GM12865 (cell line): ENCODE measurements at regions not wholly inside any gene's neighbourhood (a gene's known extent, or its start where the extent isn't known, plus 50 kb on each side); places are given as distances from the start of the nearest gene placed in this dataset.

ENCODE experiments used
- DNase-seq: peaks from one replicate; pipeline ENCODE4 v3.0.0; 2010; ENCODE audit warnings: low read depth
- H3K4me3 ChIP-seq: 2 replicates; pipeline ENCODE4 v1.5.1; 2011; ENCODE audit warnings: mild to moderate bottlenecking, low read depth, low read length, control low read depth
- TF ChIP-seq, protein P1 (sequence below): IDR thresholded peaks from 2 replicates; pipeline ENCODE4 v1.5.1; 2011; ENCODE audit warnings: low read length, control low read depth, low read depth, inconsistent platforms; ENCODE audit not compliant: insufficient read depth; ENCODE audit errors: missing control alignments

DNA sequence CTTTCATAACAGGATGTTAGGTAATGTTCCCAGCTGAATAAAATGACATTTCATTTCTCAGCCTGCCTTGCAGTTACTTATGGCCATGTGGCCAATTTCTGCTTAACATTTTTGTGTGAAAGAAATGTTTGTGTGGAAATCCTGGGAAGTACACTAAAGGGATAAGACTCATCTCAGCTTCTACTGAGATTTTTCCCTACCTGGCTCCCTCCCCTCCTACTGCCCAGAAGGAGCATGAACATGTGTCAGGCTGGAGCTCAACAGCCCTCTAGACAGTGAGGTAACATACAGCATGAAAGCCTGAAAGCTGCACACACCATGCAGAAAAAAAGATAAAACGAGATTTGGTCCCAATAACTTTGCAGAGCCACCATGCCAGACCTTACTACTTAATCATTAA, 288.4 kb upstream of the COX7C start:
- H3K4me3 ChIP-seq: no peak overlapping the region
- TF ChIP-seq, protein P1, sequence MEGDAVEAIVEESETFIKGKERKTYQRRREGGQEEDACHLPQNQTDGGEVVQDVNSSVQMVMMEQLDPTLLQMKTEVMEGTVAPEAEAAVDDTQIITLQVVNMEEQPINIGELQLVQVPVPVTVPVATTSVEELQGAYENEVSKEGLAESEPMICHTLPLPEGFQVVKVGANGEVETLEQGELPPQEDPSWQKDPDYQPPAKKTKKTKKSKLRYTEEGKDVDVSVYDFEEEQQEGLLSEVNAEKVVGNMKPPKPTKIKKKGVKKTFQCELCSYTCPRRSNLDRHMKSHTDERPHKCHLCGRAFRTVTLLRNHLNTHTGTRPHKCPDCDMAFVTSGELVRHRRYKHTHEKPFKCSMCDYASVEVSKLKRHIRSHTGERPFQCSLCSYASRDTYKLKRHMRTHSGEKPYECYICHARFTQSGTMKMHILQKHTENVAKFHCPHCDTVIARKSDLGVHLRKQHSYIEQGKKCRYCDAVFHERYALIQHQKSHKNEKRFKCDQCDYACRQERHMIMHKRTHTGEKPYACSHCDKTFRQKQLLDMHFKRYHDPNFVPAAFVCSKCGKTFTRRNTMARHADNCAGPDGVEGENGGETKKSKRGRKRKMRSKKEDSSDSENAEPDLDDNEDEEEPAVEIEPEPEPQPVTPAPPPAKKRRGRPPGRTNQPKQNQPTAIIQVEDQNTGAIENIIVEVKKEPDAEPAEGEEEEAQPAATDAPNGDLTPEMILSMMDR: no peak
- DNase-seq: no peak

DNA sequence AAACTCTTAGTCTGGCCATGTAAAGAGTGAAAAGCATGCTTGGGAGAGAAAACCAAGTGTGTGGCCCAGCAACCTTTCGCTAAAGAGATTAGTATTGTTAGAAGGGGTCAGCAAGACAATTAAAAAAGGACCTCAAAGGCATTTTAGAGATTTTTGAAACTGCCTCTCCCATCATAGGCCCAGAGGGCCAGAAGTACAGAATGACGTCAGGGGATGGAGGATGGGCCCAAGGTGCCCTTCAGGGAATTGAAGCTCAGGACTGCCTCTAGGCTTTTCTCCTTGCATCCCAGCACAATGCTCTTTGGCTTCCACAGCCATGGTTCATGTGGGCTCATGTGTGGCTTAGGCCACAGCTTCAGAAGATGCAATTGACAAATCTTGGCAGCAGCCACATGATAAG, 287.0 kb upstream of the COX7C start:
- H3K4me3 ChIP-seq: no peak overlapping the region
- TF ChIP-seq, protein P1: no peak
- no peak for DNase-seq

DNA sequence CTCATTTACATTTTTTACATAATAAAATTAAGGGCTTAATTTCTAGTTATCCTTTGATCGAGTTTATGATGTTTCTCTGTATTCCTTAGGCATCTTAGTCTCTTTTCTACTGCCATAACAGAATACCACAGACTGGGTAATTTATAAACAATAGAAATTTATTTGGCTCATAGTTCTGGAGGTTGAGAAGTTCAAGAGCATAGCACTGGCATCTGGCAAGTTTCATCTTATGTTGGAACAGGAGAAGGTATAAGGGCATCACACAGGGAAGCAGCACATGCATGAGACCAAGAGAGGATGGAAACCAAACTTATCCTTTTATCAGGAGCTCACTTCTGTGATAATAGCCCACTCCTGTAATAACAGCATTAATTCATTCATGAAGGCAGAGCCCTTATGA, 284.9 kb upstream of the COX7C start:
- TF ChIP-seq, protein P1: no peak
- H3K4me3 ChIP-seq: no peak overlapping the region
- no peak for DNase-seq

DNA sequence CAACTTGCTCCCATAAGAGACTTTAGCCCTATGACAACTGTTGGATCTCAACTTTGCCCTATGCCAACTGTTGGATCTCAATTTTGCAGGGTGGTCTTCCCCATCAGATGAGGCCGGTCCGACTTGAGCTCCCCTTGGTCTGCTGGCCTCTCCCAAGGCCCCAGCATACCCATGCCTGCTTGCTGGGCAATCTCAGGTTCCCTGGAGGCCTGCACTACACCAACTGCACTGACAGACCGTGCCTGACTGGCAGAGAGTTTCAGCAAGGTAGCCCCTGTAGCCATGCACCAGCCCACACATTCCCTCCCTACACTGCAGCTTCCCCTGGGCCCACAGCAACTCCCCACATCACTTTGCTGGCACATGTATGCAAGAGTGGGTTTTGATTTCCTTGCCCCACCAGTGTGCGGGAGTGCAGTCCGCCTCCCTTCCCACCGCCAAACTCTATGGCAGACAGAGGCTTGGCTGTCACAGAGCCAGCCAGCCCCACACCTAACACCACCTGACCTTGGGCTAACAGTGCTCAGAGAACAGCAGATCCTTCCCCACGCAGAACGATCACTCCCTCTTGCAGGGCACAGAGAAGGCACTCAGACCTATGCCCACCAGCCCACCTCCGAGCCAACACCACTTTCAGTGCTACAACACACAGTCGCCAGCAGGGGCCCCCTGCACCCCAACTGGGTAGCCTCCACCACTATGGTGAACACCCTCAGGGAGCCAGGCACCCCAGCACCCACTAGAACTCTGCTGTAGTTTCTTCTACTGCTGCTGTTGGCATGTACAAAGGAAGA, 279.9 kb upstream of the COX7C start:
- DNase-seq: peak; percentile 4
- H3K4me3 ChIP-seq: no peak overlapping the region
- TF ChIP-seq, protein P1: no peak

DNA sequence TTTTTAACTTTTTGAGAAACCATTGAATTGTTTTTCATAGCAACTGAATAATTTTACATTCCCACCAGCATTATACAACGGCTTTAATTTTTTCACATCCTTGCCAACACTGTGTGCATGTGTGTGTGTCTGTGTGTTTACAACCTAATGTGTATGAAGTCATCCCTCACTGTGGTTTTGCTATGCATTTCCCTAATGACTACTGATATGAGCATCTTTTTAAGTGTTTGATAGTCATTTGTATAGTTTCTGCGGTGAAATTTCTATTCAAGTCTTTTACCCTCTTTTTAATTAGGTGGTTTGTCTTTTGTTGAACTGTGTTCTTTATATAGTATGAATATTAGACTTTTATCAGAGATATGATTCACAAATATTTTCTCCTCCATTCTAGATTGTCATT, 263.1 kb upstream of the COX7C start:
- TF ChIP-seq, protein P1: no peak
- H3K4me3 ChIP-seq: no peak overlapping the region
- DNase-seq: peak; percentile 8

DNA sequence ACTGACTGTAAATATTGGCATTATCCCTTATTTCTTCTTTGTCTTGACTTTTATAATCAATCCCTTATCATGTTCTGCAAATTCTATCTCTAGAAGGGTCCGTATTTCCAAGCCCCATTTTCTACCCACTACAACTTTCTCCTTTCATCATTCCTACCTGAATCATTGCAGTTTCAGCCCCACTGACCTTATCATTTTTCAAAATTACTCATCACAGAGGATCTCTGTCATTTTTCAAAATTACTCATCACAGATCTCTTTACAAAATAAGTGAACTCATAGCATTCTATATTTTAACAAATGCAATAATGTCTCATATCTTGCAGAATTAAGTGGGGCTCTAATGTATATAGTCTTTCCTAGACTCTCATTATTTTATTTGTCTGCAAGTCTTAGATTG, 256.9 kb upstream of the COX7C start:
- H3K4me3 ChIP-seq: no peak overlapping the region
- TF ChIP-seq, protein P1: no peak
- no peak for DNase-seq

DNA sequence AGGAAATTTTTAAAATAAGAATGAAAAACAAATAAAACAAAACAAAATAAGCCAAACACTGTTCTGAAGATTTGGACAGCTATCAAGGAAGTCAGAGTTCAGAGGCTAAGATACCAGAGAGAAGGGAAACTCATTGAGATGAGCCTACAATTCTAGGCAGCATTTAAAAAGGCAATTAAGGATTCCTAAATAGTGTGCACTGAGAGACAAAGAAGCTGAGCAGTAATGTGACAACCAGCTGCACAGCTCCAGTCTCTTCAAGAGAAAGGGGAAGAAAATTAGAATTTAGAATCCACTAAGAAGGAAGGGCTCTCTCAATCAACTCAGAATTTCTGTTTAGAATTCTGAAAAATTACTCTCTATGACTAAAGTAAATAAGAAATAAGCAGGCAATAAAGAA, 246.7 kb upstream of the COX7C start:
- TF ChIP-seq, protein P1: no peak
- DNase-seq: no peak
- H3K4me3 ChIP-seq: no peak overlapping the region
